H1 (cell line): ENCODE measurements at regions not wholly inside any gene's neighbourhood (a gene's known extent, or its start where the extent isn't known, plus 50 kb on each side); places are given as distances from the start of the nearest gene placed in this dataset.

Experiments used
- CTCF ChIA-PET: fragments of 300-600 bp; sonication (Branson Sonifier 250); formaldehyde crosslinking; loops from one replicate; lab custom pipeline; 2021; ENCODE audit not compliant: partially characterized antibody; lab: Charles Lee
- POLR2A ChIA-PET: fragments of 300-600 bp; sonication (Branson Sonifier 250); formaldehyde crosslinking; loops from one replicate; lab custom pipeline; 2021; ENCODE audit warnings: inconsistent platforms; ENCODE audit not compliant: partially characterized antibody; lab: Charles Lee
- DNase-seq, 2 experiments: peaks; one replicate each; pipeline versions ENCODE4 v3.0.0 to v3.0.0-alpha.2; 2010 to 2022; ENCODE audit warnings: low spot score in 2 of 2, low read depth in 1 of 2, mixed read lengths in 1 of 2
- FAIRE-seq: peaks from 2 replicates; lab custom pipeline; 2011; peaks lifted over from hg19 to GRCh38; lab: Jason Lieb, UNC
- H2AFZ ChIP-seq: 2 replicates; pipeline ENCODE4 v1.8.1; 2012; ENCODE audit warnings: low read length, inconsistent platforms
- H2AK5ac ChIP-seq: 2 replicates; pipeline ENCODE4 v1.6.1; 2013; ENCODE audit warnings: low read depth, low read length
- H2BK120ac ChIP-seq: replicated peaks from 2 replicates; pipeline ENCODE3; 2013; ENCODE audit warnings: low read depth, low read length, inconsistent platforms
- H2BK12ac ChIP-seq: 2 replicates; pipeline ENCODE4 v1.6.1; 2013; ENCODE audit warnings: low read depth, low read length
- H2BK15ac ChIP-seq: 2 replicates; pipeline ENCODE4 v1.6.1; 2013; ENCODE audit warnings: low read length
- H2BK20ac ChIP-seq: 2 replicates; pipeline ENCODE4 v1.6.1; 2013; ENCODE audit warnings: low read length
- H2BK5ac ChIP-seq: 2 replicates; pipeline ENCODE4 v1.6.1; 2013; ENCODE audit warnings: low read depth, low read length
- H3K14ac ChIP-seq: 2 replicates; pipeline ENCODE4 v1.6.1; 2013; ENCODE audit warnings: inconsistent platforms; ENCODE audit not compliant: insufficient read length
- H3K18ac ChIP-seq: 2 replicates; pipeline ENCODE4 v1.6.1; 2013; ENCODE audit warnings: low read length; ENCODE audit errors: extremely low read depth
- H3K23ac ChIP-seq: 2 replicates; pipeline ENCODE4 v1.6.1; 2013; ENCODE audit warnings: inconsistent platforms; ENCODE audit not compliant: insufficient read length
- H3K23me2 ChIP-seq: 2 replicates; pipeline ENCODE4 v1.6.1; 2013; ENCODE audit warnings: low read depth, low read length
- H3K27ac ChIP-seq: 2 replicates; pipeline ENCODE4 v1.6.1; 2011; ENCODE audit warnings: low read depth, low read length, inconsistent platforms
- H3K27me3 ChIP-seq, 4 experiments: replicated peaks in 1 of 4; 1 replicate in 1 of 4; 2 replicates in 3 of 4; pipeline versions ENCODE4 v1.6.1 to v1.8.1; 2011 to 2013; ENCODE audit warnings: low read length in 3 of 4, mild to moderate bottlenecking in 3 of 4, inconsistent platforms in 2 of 4, mixed read lengths in 2 of 4, moderate library complexity in 1 of 4; ENCODE audit not compliant: control insufficient read depth in 3 of 4, insufficient read depth in 3 of 4; ENCODE audit errors: extremely low read depth in 1 of 4
- H3K36me3 ChIP-seq, 4 experiments: 2 replicates each; pipeline versions ENCODE4 v1.6.1 to v1.8.1; 2011 to 2013; ENCODE audit warnings: mild to moderate bottlenecking in 4 of 4, low read length in 3 of 4, moderate library complexity in 2 of 4, control low read depth in 1 of 4, inconsistent platforms in 1 of 4; ENCODE audit not compliant: insufficient read depth in 4 of 4, control insufficient read depth in 2 of 4
- H3K4ac ChIP-seq: replicated peaks from 2 replicates; pipeline ENCODE3; 2013; ENCODE audit warnings: low read length, low read depth, mixed read lengths, inconsistent platforms; ENCODE audit not compliant: insufficient read length
- H3K4me1 ChIP-seq, 4 experiments: replicated peaks in 1 of 4; 1 replicate in 1 of 4; 2 replicates in 3 of 4; pipeline versions ENCODE4 v1.6.1 to v1.8.1; 2011 to 2013; ENCODE audit warnings: low read length in 3 of 4, inconsistent platforms in 2 of 4, mixed read lengths in 1 of 4; ENCODE audit not compliant: insufficient read depth in 4 of 4, control insufficient read depth in 3 of 4
- H3K4me2 ChIP-seq, 2 experiments: 2 replicates each; pipeline versions ENCODE4 v1.6.1 to v1.8.1; 2011 to 2013; ENCODE audit warnings: low read depth in 2 of 2, low read length in 2 of 2, control low read depth in 1 of 2, inconsistent platforms in 1 of 2, mild to moderate bottlenecking in 1 of 2; ENCODE audit not compliant: insufficient read depth in 1 of 2
- H3K4me3 ChIP-seq, 4 experiments: fragments of 200-600, 300-600 bp in 1 of 4; sonication (generic), shearing (Covaris generic), sonication (Bioruptor Twin) in 1 of 4; 2 replicates each; pipeline versions ENCODE4 v1.5.1 to v1.8.1; 2011 to 2016; ENCODE audit warnings: low read length in 4 of 4, low read depth in 3 of 4, control low read depth in 2 of 4, inconsistent platforms in 2 of 4, mild to moderate bottlenecking in 2 of 4, mixed read lengths in 1 of 4, moderate library complexity in 1 of 4; ENCODE audit not compliant: insufficient read depth in 2 of 4; ENCODE audit errors: extremely low read depth in 1 of 4
- H3K56ac ChIP-seq: replicated peaks from 2 replicates; pipeline ENCODE3; 2013; ENCODE audit warnings: low read depth, mild to moderate bottlenecking, mixed read lengths, low read length, inconsistent platforms; ENCODE audit not compliant: insufficient read length
- H3K79me1 ChIP-seq: 2 replicates; pipeline ENCODE4 v1.6.1; 2013; ENCODE audit warnings: low read depth, low read length, control low read depth
- H3K79me2 ChIP-seq, 2 experiments: 2 replicates each; pipeline versions ENCODE4 v1.6.1 to v1.8.1; 2012 to 2013; ENCODE audit warnings: low read length in 2 of 2, mild to moderate bottlenecking in 2 of 2, inconsistent platforms in 1 of 2; ENCODE audit not compliant: insufficient read depth in 2 of 2, control insufficient read depth in 1 of 2
- H3K9ac ChIP-seq, 4 experiments: replicated peaks in 1 of 4; 1 replicate in 1 of 4; 2 replicates in 3 of 4; pipeline versions ENCODE4 v1.6.1 to v1.8.1; 2011 to 2013; ENCODE audit warnings: low read depth in 3 of 4, low read length in 3 of 4, control low read depth in 2 of 4, mild to moderate bottlenecking in 2 of 4, moderate library complexity in 2 of 4, inconsistent platforms in 1 of 4; ENCODE audit errors: extremely low read depth in 1 of 4
- H3K9me3 ChIP-seq, 2 experiments: 2 replicates each; pipeline versions ENCODE4 v1.6.1 to v1.8.1; 2012 to 2013; ENCODE audit warnings: mild to moderate bottlenecking in 2 of 2, moderate library complexity in 2 of 2, control low read depth in 1 of 2, inconsistent platforms in 1 of 2, low read depth in 1 of 2, low read length in 1 of 2, mixed read lengths in 1 of 2; ENCODE audit not compliant: insufficient read depth in 2 of 2
- H4K20me1 ChIP-seq, 2 experiments: replicated peaks in 1 of 2; 2 replicates each; pipeline versions ENCODE3 to v1.8.1; 2011 to 2013; ENCODE audit warnings: inconsistent platforms in 2 of 2, low read length in 2 of 2, mild to moderate bottlenecking in 1 of 2; ENCODE audit not compliant: insufficient read depth in 2 of 2, control insufficient read depth in 1 of 2
- H4K5ac ChIP-seq: 2 replicates; pipeline ENCODE4 v1.6.1; 2013; ENCODE audit warnings: low read length, low read depth, mixed read lengths, inconsistent platforms; ENCODE audit not compliant: insufficient read length
- H4K8ac ChIP-seq: 2 replicates; pipeline ENCODE4 v1.8.0; 2013; ENCODE audit warnings: mild to moderate bottlenecking, moderate library complexity, low read length, inconsistent platforms; ENCODE audit not compliant: insufficient read depth; ENCODE audit errors: extremely low read depth
- H4K91ac ChIP-seq: replicated peaks from 2 replicates; pipeline ENCODE3; 2013; ENCODE audit warnings: low read length, mixed read lengths, inconsistent platforms; ENCODE audit not compliant: insufficient read length
- HDAC6 ChIP-seq: IDR thresholded peaks from one replicate; pipeline ENCODE4 v1.7.1; 2012; ENCODE audit warnings: low read depth, mild to moderate bottlenecking, inconsistent platforms, low read length, moderate library complexity
- KDM5A ChIP-seq: fragments of 200-600 bp; IDR thresholded peaks from 2 replicates; pipeline ENCODE4 v1.7.1; 2012; ENCODE audit warnings: mild to moderate bottlenecking, low read length, inconsistent platforms, mixed read lengths
- SP4 ChIP-seq: IDR thresholded peaks from 2 replicates; pipeline ENCODE4 v1.6.1; 2012; ENCODE audit warnings: low read length, inconsistent platforms
- WGBS, 2 experiments: shearing (Covaris generic) in 1 of 2; methylation state at CpG; one replicate each; pipeline versions ENCODE4 v1.1.6 to v1.1.7; 2013 to 2015; ENCODE audit warnings: low lambda C conversion rate in 2 of 2, mixed read lengths in 2 of 2, inconsistent platforms in 1 of 2, low coverage in 1 of 2, missing lambda C conversion rate in 1 of 2; ENCODE audit not compliant: insufficient replicate concordance in 2 of 2, insufficient coverage in 1 of 2, insufficient read length in 1 of 2; ENCODE audit errors: extremely low coverage in 1 of 2, missing lambda C conversion rate in 1 of 2; 5-methylcytosine and 5-hydroxymethylcytosine counted together

DNA sequence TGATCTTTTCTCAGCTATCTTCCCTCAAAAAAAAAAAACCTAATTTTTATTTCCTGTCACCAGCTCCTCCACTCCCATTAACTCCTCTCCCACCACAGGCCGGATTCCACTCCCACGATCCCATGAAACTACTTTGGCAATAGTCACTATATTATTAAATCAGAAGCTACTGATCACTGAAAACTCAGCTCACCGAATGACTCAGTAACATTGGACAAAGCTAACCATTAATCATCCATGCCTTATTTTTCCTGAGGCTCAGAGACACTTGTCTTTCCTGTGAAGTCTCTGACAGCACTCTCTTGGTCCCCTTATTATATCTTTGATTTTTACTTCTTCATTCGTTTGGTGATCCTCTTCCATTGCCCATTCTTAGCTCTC lies 260.2 kb downstream of the CGGBP1 start:
- no peak overlapping the region for H3K56ac ChIP-seq
- TF ChIP-seq SP4 (no peak), KDM5A (no peak), HDAC6 (no peak)
- no peak overlapping the region for H3K4me3 ChIP-seq
- H3K9me3 ChIP-seq, result no peaks in the 10 kb centered on the region
- H3K14ac ChIP-seq, result no peak overlapping the region
- no peaks in the 10 kb centered on the region for H4K20me1 ChIP-seq
- H2AFZ ChIP-seq, result no peak overlapping the region
- H3K18ac ChIP-seq, result no peak overlapping the region
- H3K36me3 ChIP-seq, result no peaks in the 10 kb centered on the region
- H4K91ac ChIP-seq, result no peak overlapping the region
- H3K27ac ChIP-seq, result no peak overlapping the region
- no peak overlapping the region for H2BK15ac ChIP-seq
- no peak overlapping the region for H2BK12ac ChIP-seq
- H3K23me2 ChIP-seq, result no peaks in the 10 kb centered on the region
- peaks cover 0 to 2% (median 0%) of the 10 kb centered on the region in 4 experiments; a peak in 2 of 7 replicates for H3K4me1 ChIP-seq
- H2BK5ac ChIP-seq, result no peak overlapping the region
- 81% methylated on average over 4 of the region's 4 CpGs; no CpG with 5 or more reads in 1 of the 2 experiments for WGBS, 2 experiments
- H3K27me3 ChIP-seq, result peaks cover under 1 to 5% (median 3%) of the 10 kb centered on the region in 4 experiments
- ChIA-PET POLR2A (no interaction called here), CTCF (no interaction called here)
- no peak overlapping the region for H3K9ac ChIP-seq
- H2AK5ac ChIP-seq, result no peak overlapping the region
- no peak overlapping the region for H3K4ac ChIP-seq
- FAIRE-seq, result no peak
- no peak overlapping the region for H4K5ac ChIP-seq
- no peak overlapping the region for H2BK120ac ChIP-seq
- DNase-seq, result no peak
- no peak overlapping the region for H3K23ac ChIP-seq
- no peak overlapping the region for H2BK20ac ChIP-seq
- H3K79me2 ChIP-seq, result no peaks in the 10 kb centered on the region
- no peaks in the 10 kb centered on the region; the same call in 1 of the 2 replicates for H3K79me1 ChIP-seq
- no peak overlapping the region for H3K4me2 ChIP-seq
- H4K8ac ChIP-seq, result no peak overlapping the region
